Hematopoietic multipotent progenitor cell treated with erythropoietin and hydrocortisone succinate and interleukin-3 and kit ligand, for 6 days (in vitro differentiated cells): ENCODE measurements at regions not wholly inside any gene's neighbourhood (a gene's known extent, or its start where the extent isn't known, plus 50 kb on each side); places are given as distances from the start of the nearest gene placed in this dataset.
"Not testable (repeated sequence)": the region's sequence is repeated elsewhere in the genome, so short reads cannot be mapped to it uniquely, and the experiment has no call there.

Experiments
- DNase-seq: peaks from one replicate; pipeline ENCODE4 v3.0.0-alpha.2; 2015

DNA sequence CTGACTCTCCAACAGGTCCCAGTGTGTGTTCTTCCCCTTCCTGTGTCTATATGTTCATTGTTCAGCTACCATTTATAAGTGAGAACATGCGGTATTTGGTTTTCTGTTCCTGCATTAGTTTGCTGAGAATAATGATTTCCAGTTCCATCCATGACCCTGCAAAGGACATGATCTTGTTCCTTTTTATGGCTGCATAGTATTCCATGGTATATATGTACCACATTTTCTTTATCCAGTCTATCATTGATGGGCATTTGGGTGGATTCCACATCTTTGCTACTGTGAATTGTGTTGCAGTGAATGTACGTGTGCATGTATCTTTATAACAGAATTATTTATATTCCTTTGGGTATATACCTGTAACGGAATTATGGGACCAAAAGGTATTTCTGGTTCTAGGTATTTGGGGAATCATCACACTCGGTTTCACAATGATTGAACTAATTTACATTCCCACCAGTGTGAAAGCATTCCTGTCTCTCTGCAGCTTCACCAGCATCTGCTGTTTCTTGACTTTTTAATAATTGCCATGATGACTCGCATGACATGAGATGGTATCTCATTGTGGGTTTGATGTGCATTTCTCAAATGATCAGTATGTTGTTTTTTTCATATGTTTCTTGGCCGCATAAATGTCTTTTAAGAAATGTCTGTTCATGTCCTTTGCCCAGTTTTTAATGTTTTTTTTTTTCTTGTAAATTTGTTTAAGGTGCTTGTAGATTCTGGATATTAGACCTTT is 60.2 kb downstream of the LSMEM1 start:
- DNase-seq, result no peak

DNA sequence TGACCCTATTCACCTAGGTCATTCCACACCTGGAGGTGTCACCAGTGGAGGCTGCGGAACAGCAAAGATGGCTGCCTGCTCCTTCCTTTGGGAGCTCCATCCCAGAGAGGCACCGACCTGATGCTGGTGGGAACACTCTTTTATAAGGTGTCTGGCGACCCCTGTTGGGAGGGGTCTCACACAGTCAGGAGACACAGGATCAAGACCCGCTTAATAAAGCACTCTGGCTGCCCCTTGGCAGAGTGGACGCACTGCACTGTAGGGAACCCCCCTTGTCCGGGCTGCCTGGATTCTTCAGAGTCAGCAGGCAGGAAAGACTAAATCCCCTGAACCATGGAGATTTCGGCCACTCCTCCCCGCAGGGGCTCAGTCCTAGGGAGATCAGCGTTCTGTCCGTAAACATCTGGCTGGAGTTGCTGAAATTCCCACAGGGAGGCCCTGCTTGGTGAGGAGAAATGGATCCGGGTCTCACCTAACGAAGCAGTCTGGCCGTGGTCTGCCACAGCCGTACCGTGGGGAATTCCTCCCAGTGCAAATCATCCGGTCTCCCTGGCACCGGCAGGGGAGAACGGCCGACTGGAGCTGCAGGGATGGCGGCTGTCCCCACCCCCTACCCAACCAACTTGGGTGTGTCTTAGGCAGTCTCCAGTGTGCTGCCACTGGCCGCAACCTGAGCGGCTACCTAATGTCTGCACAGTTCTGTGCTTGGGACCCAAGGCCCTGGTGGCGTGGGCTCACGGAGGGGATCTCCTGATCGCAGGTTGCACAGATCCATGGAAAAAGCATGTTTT is 66.1 kb downstream of the LSMEM1 start:
- DNase-seq, result no peak

GRCh38 chr7:112547916-112548315 is 67.1 kb downstream of the LSMEM1 start:
- DNase-seq, result no peak

DNA sequence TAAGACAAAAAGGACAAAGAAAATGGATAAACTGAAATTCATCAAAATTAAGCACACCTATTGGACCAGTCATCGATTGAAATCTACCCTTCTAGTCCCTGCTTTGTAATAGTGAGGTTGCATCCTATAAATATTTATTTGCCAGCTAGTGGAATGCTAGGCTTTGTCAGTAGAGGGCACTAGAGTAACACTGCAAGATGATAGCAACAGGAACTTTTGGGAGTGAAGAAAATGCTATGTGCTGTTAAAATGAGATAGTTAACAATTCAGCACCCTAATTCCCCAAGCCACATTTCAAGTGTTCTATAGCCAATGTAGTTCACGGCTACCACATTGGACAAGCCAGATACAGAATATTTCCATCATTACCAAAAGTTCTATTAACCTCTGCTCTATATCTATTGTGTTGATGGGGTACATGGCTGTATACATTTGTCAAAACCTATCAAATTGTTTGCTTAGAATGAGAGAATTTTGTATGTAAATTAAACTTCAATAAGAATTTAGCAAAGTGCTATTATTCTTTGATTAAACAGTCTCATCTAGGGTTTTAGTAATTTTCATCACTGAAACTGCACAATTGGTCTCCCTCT is 69.8 kb downstream of the LSMEM1 start:
- peak; percentile 85 for DNase-seq

- not testable (repeated sequence) for DNase-seq
These were observed 70.7 kb downstream of the LSMEM1 start for GRCh38 chr7:112551521-112551920.

GRCh38 chr7:112554591-112554990 is 73.8 kb downstream of the LSMEM1 start:
- no peak for DNase-seq

GRCh38 chr7:112556633-112557032 is 75.8 kb downstream of the LSMEM1 start:
- DNase-seq, result no peak

GRCh38 chr7:112566442-112567324 is 85.9 kb downstream of the LSMEM1 start:
- no peak for DNase-seq

DNA sequence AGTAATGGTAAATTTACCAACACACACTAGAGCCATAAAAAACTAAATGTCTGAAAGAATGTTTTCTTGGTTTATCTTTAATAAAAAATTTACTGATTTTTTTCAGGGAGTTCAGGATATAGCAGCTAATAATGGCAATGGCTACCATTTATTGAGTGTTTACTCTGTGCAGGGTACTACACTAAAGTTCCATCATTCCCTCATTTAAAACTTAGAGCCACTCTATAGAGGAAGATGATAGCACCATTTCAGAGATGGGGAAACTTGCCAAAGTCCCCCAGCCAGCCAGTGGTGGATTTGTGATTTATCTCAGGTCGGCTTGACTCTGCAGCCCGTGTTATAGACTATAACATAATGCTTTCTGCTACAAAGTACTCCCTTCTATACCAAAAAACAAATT is 86.6 kb downstream of the LSMEM1 start:
- DNase-seq, result no peak

DNA sequence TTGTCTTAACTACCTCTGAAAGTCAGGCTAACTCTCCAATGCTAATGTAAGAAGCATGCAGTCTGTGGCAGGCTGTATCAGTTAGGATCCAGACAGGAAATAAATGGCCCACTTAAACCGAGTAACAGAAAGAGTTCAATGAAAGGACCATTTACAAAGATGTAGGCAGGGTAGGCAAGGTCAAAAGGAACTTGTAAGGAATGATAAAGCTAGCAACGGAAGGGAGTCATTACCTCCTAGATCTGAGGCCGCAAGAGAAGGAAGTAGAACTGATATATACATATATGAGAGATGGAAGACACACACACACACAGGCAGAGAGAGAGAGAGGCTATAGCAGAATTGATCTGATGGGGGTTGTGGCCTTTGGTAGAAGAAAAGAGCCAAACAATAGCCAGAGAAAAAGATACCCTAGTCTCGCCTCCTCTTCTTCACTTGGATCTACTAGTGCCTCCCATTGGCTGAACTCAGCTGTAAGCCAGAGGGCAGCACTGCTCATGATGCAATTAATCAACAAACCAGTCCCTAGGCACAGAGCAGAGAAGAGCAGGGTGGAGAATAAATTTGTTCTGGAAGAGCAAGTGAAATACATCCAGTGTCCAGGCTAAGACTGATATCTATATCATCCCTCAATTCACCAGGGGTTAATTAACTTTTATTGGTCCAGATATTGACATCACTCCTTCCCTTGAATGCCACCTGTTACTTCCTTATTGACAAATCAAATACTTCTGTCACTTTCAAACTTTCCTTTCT is 91.2 kb downstream of the LSMEM1 start:
- peak; percentile 10 for DNase-seq

GRCh38 chr7:112572669-112573301 is 92.0 kb downstream of the LSMEM1 start:
- DNase-seq, result peak; percentile 15

- peak; percentile 79 for DNase-seq
These were observed 92.7 kb downstream of the LSMEM1 start for GRCh38 chr7:112573302-112574039.

GRCh38 chr7:112575864-112576263 is 95.1 kb downstream of the LSMEM1 start:
- DNase-seq, result no peak

GRCh38 chr7:112579388-112579787 is 98.6 kb downstream of the LSMEM1 start:
- no peak for DNase-seq

- DNase-seq, result no peak
These were observed 100.1 kb downstream of the LSMEM1 start for GRCh38 chr7:112580717-112581435.

DNA sequence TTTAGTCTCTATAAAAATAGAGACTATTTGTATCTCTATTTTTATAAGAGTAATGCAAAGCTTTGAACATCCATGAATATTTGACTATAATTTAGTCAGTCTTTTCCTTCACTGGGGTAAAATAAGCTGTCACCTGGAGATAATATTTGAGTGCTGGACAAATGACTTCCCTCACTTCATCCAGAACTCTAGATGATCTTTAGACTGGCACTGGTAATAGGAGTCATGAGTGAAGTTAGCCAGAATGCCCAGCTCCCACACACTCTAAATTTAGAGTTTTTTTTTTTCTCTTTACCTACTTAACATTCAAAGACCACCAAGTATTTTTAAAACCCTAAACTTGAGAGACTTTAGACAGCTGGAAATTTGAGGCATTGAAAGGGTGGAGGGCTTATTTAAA is 100.7 kb downstream of the LSMEM1 start:
- DNase-seq, result no peak

DNA sequence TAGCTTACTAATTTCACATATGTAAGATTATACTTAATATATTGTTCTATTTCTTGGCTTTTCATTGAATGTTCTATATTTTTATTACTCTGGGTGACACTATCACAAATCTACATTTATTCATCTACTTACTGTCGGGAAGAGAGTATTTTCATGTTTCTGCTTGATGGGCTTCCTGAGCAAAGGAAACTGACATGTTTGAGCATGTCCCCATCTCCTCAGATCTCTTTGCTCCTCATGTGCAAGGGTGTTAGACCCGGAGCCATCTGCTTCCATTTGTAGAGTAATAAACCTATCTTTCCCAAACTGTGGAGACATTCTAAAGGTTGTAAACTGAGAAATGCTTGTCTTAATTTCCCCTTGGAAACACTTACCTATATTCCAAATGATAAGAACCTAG is 103.5 kb downstream of the LSMEM1 start:
- DNase-seq, result no peak

- DNase-seq, result no peak
These were observed 106.7 kb downstream of the LSMEM1 start for GRCh38 chr7:112587504-112587903.

GRCh38 chr7:112592565-112593263 is 111.9 kb downstream of the LSMEM1 start:
- not testable (repeated sequence) for DNase-seq

DNA sequence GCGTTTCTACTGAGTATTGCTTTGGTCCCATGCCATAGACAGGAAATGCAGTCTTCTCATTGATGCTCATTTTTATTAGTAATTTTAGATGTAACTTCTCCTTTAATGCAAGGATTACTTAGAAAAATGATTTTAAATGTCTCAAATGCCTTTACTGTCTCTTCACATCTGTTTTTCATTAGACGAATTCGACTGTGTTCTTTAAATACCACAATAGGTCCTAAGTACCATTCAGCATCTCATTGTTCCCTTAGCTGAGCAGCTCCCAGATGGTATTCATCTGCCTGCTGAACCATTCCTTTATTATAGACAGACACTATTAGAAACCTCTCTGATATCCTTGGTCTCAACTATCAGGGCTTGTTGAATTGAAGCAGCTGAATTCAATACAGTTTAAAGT is 113.6 kb downstream of the LSMEM1 start:
- no peak for DNase-seq
